ENCODE measurements at regions not wholly inside any gene's neighbourhood (a gene's known extent, or its start where the extent isn't known, plus 50 kb on each side); places are given as distances from the start of the nearest gene placed in this dataset.
"Not testable (repeated sequence)": the region's sequence is repeated elsewhere in the genome, so short reads cannot be mapped to it uniquely, and the experiment has no call there.

DNA sequence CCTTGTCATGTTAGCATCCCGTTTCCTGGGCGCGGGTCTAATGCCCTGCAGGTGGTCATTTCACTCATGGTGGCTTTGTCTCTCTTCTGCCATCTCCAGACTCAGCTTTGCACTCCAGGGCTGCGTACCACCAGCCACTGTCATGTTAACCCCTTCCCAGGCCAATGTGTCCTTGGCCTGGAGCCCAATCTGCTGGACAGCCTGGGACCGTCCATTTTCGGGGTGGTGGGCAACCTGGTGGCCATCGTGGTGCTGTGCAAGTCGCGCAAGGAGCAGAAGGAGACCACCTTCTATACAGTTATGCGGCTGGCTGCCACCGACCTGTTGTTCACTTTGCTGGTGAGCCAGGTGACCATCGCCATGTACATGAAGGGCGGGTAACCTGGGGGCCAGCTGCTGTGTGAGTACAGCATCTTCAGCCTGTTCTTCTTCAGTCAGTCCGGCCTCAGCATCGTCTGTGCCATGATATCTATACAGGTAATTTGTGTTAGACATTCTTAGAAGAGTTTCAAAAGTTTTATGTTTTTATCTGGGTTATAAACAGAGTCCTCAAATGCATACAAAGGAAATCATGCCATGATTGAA, 1654.0 kb downstream of the SPATA31A7 start:
- TF ChIP-seq, protein P1, sequence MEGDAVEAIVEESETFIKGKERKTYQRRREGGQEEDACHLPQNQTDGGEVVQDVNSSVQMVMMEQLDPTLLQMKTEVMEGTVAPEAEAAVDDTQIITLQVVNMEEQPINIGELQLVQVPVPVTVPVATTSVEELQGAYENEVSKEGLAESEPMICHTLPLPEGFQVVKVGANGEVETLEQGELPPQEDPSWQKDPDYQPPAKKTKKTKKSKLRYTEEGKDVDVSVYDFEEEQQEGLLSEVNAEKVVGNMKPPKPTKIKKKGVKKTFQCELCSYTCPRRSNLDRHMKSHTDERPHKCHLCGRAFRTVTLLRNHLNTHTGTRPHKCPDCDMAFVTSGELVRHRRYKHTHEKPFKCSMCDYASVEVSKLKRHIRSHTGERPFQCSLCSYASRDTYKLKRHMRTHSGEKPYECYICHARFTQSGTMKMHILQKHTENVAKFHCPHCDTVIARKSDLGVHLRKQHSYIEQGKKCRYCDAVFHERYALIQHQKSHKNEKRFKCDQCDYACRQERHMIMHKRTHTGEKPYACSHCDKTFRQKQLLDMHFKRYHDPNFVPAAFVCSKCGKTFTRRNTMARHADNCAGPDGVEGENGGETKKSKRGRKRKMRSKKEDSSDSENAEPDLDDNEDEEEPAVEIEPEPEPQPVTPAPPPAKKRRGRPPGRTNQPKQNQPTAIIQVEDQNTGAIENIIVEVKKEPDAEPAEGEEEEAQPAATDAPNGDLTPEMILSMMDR (IDR thresholded peaks at IDR 0.05) = not testable (repeated sequence)
- TF ChIP-seq POLR2A (IDR thresholded peaks at IDR 0.05) = not testable (repeated sequence)
